ES-I3 (cell line): ENCODE measurements at regions not wholly inside any gene's neighbourhood (a gene's known extent, or its start where the extent isn't known, plus 50 kb on each side); places are given as distances from the start of the nearest gene placed in this dataset.

Experiments
- H3K36me3 ChIP-seq: 2 replicates; pipeline ENCODE4 v1.6.1; 2013; ENCODE audit warnings: mild to moderate bottlenecking, low read length, control low read depth, moderate library complexity; ENCODE audit not compliant: insufficient read depth
- H3K4me1 ChIP-seq: 2 replicates; pipeline ENCODE4 v1.6.1; 2013; ENCODE audit warnings: mild to moderate bottlenecking, control low read depth, low read length; ENCODE audit not compliant: insufficient read depth
- H3K9ac ChIP-seq: 2 replicates; pipeline ENCODE4 v1.6.1; 2013; ENCODE audit warnings: low read depth, mild to moderate bottlenecking, low read length, moderate library complexity
- H3K9me3 ChIP-seq: 2 replicates; pipeline ENCODE4 v1.6.1; 2013; ENCODE audit warnings: mild to moderate bottlenecking, low read length, moderate library complexity; ENCODE audit not compliant: control insufficient read depth, insufficient read depth

- no peak overlapping the region for H3K9ac ChIP-seq
- H3K4me1 ChIP-seq: no peaks in the 10 kb centered on the region
- H3K36me3 ChIP-seq: no peaks in the 10 kb centered on the region
- H3K9me3 ChIP-seq: no peaks in the 10 kb centered on the region
These were observed 482.8 kb upstream of the ZMIZ1 start for GRCh38 chr10:78585952-78586351.

- Histone ChIP-seq H3K36me3 (no peaks in the 10 kb centered on the region), H3K4me1 (no peaks in the 10 kb centered on the region), H3K9ac (no peak overlapping the region), H3K9me3 (no peaks in the 10 kb centered on the region)
These were observed 480.5 kb upstream of the ZMIZ1 start for GRCh38 chr10:78588194-78588811.

GRCh38 chr10:78589687-78590086 lies 479.1 kb upstream of the ZMIZ1 start:
- Histone ChIP-seq H3K36me3 (no peaks in the 10 kb centered on the region), H3K9me3 (no peaks in the 10 kb centered on the region), H3K9ac (no peak overlapping the region), H3K4me1 (no peaks in the 10 kb centered on the region)

GRCh38 chr10:78591066-78591465 lies 477.7 kb upstream of the ZMIZ1 start:
- Histone ChIP-seq H3K9ac (no peak overlapping the region), H3K36me3 (no peaks in the 10 kb centered on the region), H3K9me3 (no peaks in the 10 kb centered on the region), H3K4me1 (no peaks in the 10 kb centered on the region)

- H3K4me1 ChIP-seq: no peaks in the 10 kb centered on the region
- H3K9ac ChIP-seq: no peak overlapping the region
- H3K9me3 ChIP-seq: no peaks in the 10 kb centered on the region
- H3K36me3 ChIP-seq: no peaks in the 10 kb centered on the region
These were observed 474.1 kb upstream of the ZMIZ1 start for GRCh38 chr10:78594559-78595268.

GRCh38 chr10:78595269-78595619 lies 473.5 kb upstream of the ZMIZ1 start:
- Histone ChIP-seq H3K4me1 (no peaks in the 10 kb centered on the region), H3K9ac (no peak overlapping the region), H3K36me3 (no peaks in the 10 kb centered on the region), H3K9me3 (no peaks in the 10 kb centered on the region)

- Histone ChIP-seq H3K36me3 (no peaks in the 10 kb centered on the region), H3K9ac (no peak overlapping the region), H3K9me3 (no peaks in the 10 kb centered on the region), H3K4me1 (no peaks in the 10 kb centered on the region)
These were observed 472.2 kb upstream of the ZMIZ1 start for GRCh38 chr10:78596556-78596955.

- Histone ChIP-seq H3K36me3 (no peaks in the 10 kb centered on the region), H3K4me1 (no peaks in the 10 kb centered on the region)
These were observed 470.8 kb upstream of the ZMIZ1 start for GRCh38 chr10:78597796-78598555.

GRCh38 chr10:78599122-78599853 lies 469.5 kb upstream of the ZMIZ1 start:
- Histone ChIP-seq H3K4me1 (no peaks in the 10 kb centered on the region), H3K36me3 (no peaks in the 10 kb centered on the region), H3K9ac (no peak overlapping the region), H3K9me3 (no peaks in the 10 kb centered on the region)

More at GRCh38 chr10:78597796-78598555, 470.8 kb upstream of the ZMIZ1 start:
- no peak overlapping the region for H3K9ac ChIP-seq
- H3K9me3 ChIP-seq: no peaks in the 10 kb centered on the region

GRCh38 chr10:78600121-78600665 lies 468.6 kb upstream of the ZMIZ1 start:
- H3K36me3 ChIP-seq: no peaks in the 10 kb centered on the region
- H3K9me3 ChIP-seq: no peaks in the 10 kb centered on the region
- no peak overlapping the region for H3K9ac ChIP-seq
- no peaks in the 10 kb centered on the region for H3K4me1 ChIP-seq

- no peaks in the 10 kb centered on the region for H3K36me3 ChIP-seq
- no peaks in the 10 kb centered on the region for H3K9me3 ChIP-seq
- no peak overlapping the region for H3K9ac ChIP-seq
- H3K4me1 ChIP-seq: no peaks in the 10 kb centered on the region
These were observed 468.0 kb upstream of the ZMIZ1 start for GRCh38 chr10:78600740-78601139.

GRCh38 chr10:78602201-78602932 lies 466.4 kb upstream of the ZMIZ1 start:
- Histone ChIP-seq H3K9me3 (no peaks in the 10 kb centered on the region), H3K36me3 (no peaks in the 10 kb centered on the region), H3K9ac (no peak overlapping the region)

GRCh38 chr10:78604286-78604685 lies 464.5 kb upstream of the ZMIZ1 start:
- Histone ChIP-seq H3K9ac (no peak overlapping the region), H3K9me3 (no peaks in the 10 kb centered on the region), H3K36me3 (no peaks in the 10 kb centered on the region), H3K4me1 (no peaks in the 10 kb centered on the region)

More at GRCh38 chr10:78602201-78602932, 466.4 kb upstream of the ZMIZ1 start:
- H3K4me1 ChIP-seq: no peaks in the 10 kb centered on the region

- Histone ChIP-seq H3K4me1 (no peaks in the 10 kb centered on the region), H3K9me3 (no peaks in the 10 kb centered on the region), H3K36me3 (no peaks in the 10 kb centered on the region), H3K9ac (no peak overlapping the region)
These were observed 464.0 kb upstream of the ZMIZ1 start for GRCh38 chr10:78604721-78605120.
